Fibroblast of lung (primary cell): ENCODE measurements at regions not wholly inside any gene's neighbourhood (a gene's known extent, or its start where the extent isn't known, plus 50 kb on each side); places are given as distances from the start of the nearest gene placed in this dataset.

ENCODE experiments used
- DNase-seq, 2 donors: peaks; one replicate each; pipeline versions ENCODE4 v3.0.0 to v3.0.0-alpha.2; 2010; ENCODE audit warnings: low read depth in 2 of 2
- H2AFZ ChIP-seq: 2 replicates; pipeline ENCODE4 v1.5.1; 2012; ENCODE audit warnings: low read length, control low read depth, inconsistent platforms
- H3K27ac ChIP-seq: 2 replicates; pipeline ENCODE4 v1.5.1; 2011; ENCODE audit warnings: low read length, control low read depth; ENCODE audit not compliant: insufficient read depth
- H3K27me3 ChIP-seq: 2 replicates; pipeline ENCODE4 v1.5.1; 2011; ENCODE audit warnings: mild to moderate bottlenecking, low read length; ENCODE audit not compliant: control insufficient read depth, insufficient read depth
- H3K36me3 ChIP-seq: 2 replicates; pipeline ENCODE4 v1.5.1; 2011; ENCODE audit warnings: low read length; ENCODE audit not compliant: control insufficient read depth, insufficient read depth
- H3K4me1 ChIP-seq: 2 replicates; pipeline ENCODE4 v1.5.1; 2011; ENCODE audit warnings: low read length; ENCODE audit not compliant: control insufficient read depth, insufficient read depth; ENCODE audit errors: extremely low read depth
- H3K4me2 ChIP-seq: 2 replicates; pipeline ENCODE4 v1.5.1; 2011; ENCODE audit warnings: low read length, control low read depth; ENCODE audit not compliant: insufficient read depth; ENCODE audit errors: extremely low read depth
- H3K4me3 ChIP-seq, 4 experiments: fragments of 200-600 bp in 1 of 4; sonication (generic) in 1 of 4; replicated peaks in 1 of 4; 2 replicates each; pipeline ENCODE4 v1.5.1; 2011 to 2016; ENCODE audit warnings: low read length in 4 of 4, low read depth in 3 of 4, mild to moderate bottlenecking in 3 of 4, control low read depth in 2 of 4, inconsistent platforms in 1 of 4, mixed read lengths in 1 of 4; ENCODE audit not compliant: insufficient read depth in 1 of 4; ENCODE audit errors: control extremely low read depth in 1 of 4
- H3K79me2 ChIP-seq: 2 replicates; pipeline ENCODE4 v1.5.1; 2012; ENCODE audit warnings: mild to moderate bottlenecking, low read length, inconsistent platforms; ENCODE audit not compliant: control insufficient read depth, insufficient read depth
- H3K9ac ChIP-seq: 2 replicates; pipeline ENCODE4 v1.5.1; 2011; ENCODE audit warnings: mild to moderate bottlenecking, low read length, control low read depth; ENCODE audit not compliant: insufficient read depth
- H3K9me3 ChIP-seq: 2 replicates; pipeline ENCODE4 v1.5.1; 2012; ENCODE audit warnings: low read depth, low read length; ENCODE audit not compliant: control insufficient read depth, insufficient read depth
- H4K20me1 ChIP-seq: 2 replicates; pipeline ENCODE4 v1.5.1; 2011; ENCODE audit warnings: low read length; ENCODE audit not compliant: control insufficient read depth, insufficient read depth; ENCODE audit errors: extremely low read depth
- EZH2 ChIP-seq: IDR thresholded peaks from 2 replicates; pipeline ENCODE4 v1.5.1; 2012; ENCODE audit warnings: low read length, control low read depth, mild to moderate bottlenecking; ENCODE audit errors: missing control alignments
- TF ChIP-seq, protein P1 (sequence below), 2 donors: IDR thresholded peaks in 1 of 2; conservative IDR thresholded peaks in 1 of 2; 1 replicate in 1 of 2; 2 replicates in 1 of 2; pipeline ENCODE4 v1.5.1; 2011 to 2012; ENCODE audit warnings: low read length in 2 of 2, control low read depth in 1 of 2, inconsistent platforms in 1 of 2, low read depth in 1 of 2, mild to moderate bottlenecking in 1 of 2

- Histone ChIP-seq H3K4me1 (no peaks in the 10 kb centered on the region), H3K27ac (no peak overlapping the region), H3K4me2 (no peak overlapping the region), H3K36me3 (no peaks in the 10 kb centered on the region), H3K9ac (no peak overlapping the region), H2AFZ (no peak overlapping the region), H4K20me1 (no peaks in the 10 kb centered on the region), H3K27me3 (no peaks in the 10 kb centered on the region), H3K4me3 (no peak overlapping the region), H3K79me2 (no peaks in the 10 kb centered on the region), H3K9me3 (no peaks in the 10 kb centered on the region)
- DNase-seq = no peak
- TF ChIP-seq, protein P1, sequence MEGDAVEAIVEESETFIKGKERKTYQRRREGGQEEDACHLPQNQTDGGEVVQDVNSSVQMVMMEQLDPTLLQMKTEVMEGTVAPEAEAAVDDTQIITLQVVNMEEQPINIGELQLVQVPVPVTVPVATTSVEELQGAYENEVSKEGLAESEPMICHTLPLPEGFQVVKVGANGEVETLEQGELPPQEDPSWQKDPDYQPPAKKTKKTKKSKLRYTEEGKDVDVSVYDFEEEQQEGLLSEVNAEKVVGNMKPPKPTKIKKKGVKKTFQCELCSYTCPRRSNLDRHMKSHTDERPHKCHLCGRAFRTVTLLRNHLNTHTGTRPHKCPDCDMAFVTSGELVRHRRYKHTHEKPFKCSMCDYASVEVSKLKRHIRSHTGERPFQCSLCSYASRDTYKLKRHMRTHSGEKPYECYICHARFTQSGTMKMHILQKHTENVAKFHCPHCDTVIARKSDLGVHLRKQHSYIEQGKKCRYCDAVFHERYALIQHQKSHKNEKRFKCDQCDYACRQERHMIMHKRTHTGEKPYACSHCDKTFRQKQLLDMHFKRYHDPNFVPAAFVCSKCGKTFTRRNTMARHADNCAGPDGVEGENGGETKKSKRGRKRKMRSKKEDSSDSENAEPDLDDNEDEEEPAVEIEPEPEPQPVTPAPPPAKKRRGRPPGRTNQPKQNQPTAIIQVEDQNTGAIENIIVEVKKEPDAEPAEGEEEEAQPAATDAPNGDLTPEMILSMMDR (conservative IDR thresholded peaks at IDR 0.05 in 1 of 2, IDR thresholded peaks at IDR 0.05 in 1 of 2; ENCODE audit: low read depth in 1 of 2, low read length in 2 of 2) = no peak
- no peak for TF ChIP-seq EZH2
Measured at GRCh38 chr6:148226284-148226683, 116.4 kb upstream of the SASH1 start.

GRCh38 chr6:148231572-148231971 lies 111.1 kb upstream of the SASH1 start:
- Histone ChIP-seq H3K9ac (no peak overlapping the region), H3K4me1 (no peaks in the 10 kb centered on the region), H3K9me3 (no peaks in the 10 kb centered on the region), H3K4me3 (no peak overlapping the region), H3K27me3 (no peaks in the 10 kb centered on the region), H3K4me2 (no peak overlapping the region), H2AFZ (no peak overlapping the region), H3K79me2 (no peaks in the 10 kb centered on the region), H4K20me1 (no peaks in the 10 kb centered on the region), H3K36me3 (no peaks in the 10 kb centered on the region), H3K27ac (no peak overlapping the region)
- DNase-seq = peak; percentile 21 to 89
- TF ChIP-seq, protein P1 (conservative IDR thresholded peaks at IDR 0.05 in 1 of 2, IDR thresholded peaks at IDR 0.05 in 1 of 2; ENCODE audit: low read depth in 1 of 2, low read length in 2 of 2) = no peak
- TF ChIP-seq EZH2 = no peak

GRCh38 chr6:148235446-148235845 lies 107.2 kb upstream of the SASH1 start:
- no peaks in the 10 kb centered on the region for H4K20me1 ChIP-seq
- no peaks in the 10 kb centered on the region for H3K79me2 ChIP-seq
- H3K27ac ChIP-seq = no peak overlapping the region
- no peaks in the 10 kb centered on the region for H3K4me1 ChIP-seq
- H3K9ac ChIP-seq = no peak overlapping the region
- peak in 1 of 2 donors; percentile 43 for DNase-seq
- TF ChIP-seq EZH2 = no peak
- TF ChIP-seq, protein P1 (conservative IDR thresholded peaks at IDR 0.05 in 1 of 2, IDR thresholded peaks at IDR 0.05 in 1 of 2; ENCODE audit: low read depth in 1 of 2, low read length in 2 of 2) = no peak
- no peaks in the 10 kb centered on the region for H3K36me3 ChIP-seq
- no peaks in the 10 kb centered on the region for H3K27me3 ChIP-seq
- H2AFZ ChIP-seq = no peak overlapping the region
- H3K4me3 ChIP-seq = no peak overlapping the region
- H3K9me3 ChIP-seq = no peaks in the 10 kb centered on the region
- no peak overlapping the region for H3K4me2 ChIP-seq
